HG03280 (cell line): ENCODE measurements at regions not wholly inside any gene's neighbourhood (a gene's known extent, or its start where the extent isn't known, plus 50 kb on each side); places are given as distances from the start of the nearest gene placed in this dataset.

Experiments used
- ATAC-seq: cut with Tn5 transposase; IDR thresholded peaks from one replicate; pipeline ENCODE4 v1.9.1; 2021; ENCODE audit warnings: mild to moderate bottlenecking, moderate library complexity; ENCODE audit not compliant: unreplicated experiment

GRCh38 chr2:220969348-220969747 is 602.8 kb downstream of the EPHA4 start:
- no peak for ATAC-seq

- ATAC-seq = no peak
These were observed 591.0 kb downstream of the EPHA4 start for GRCh38 chr2:220980966-220981675.

GRCh38 chr2:220981926-220982325 is 590.2 kb downstream of the EPHA4 start:
- no peak for ATAC-seq

- no peak for ATAC-seq
These were observed 586.5 kb downstream of the EPHA4 start for GRCh38 chr2:220985561-220985960.

GRCh38 chr2:220987839-220988238 is 584.3 kb downstream of the EPHA4 start:
- ATAC-seq = no peak

- no peak for ATAC-seq
These were observed 580.1 kb downstream of the EPHA4 start for GRCh38 chr2:220991972-220992371.

- ATAC-seq = no peak
These were observed 577.3 kb downstream of the EPHA4 start for GRCh38 chr2:220994846-220995245.

- no peak for ATAC-seq
These were observed 576.5 kb downstream of the EPHA4 start for GRCh38 chr2:220995581-220995980.

GRCh38 chr2:220998156-220998555 is 573.9 kb downstream of the EPHA4 start:
- ATAC-seq = no peak

GRCh38 chr2:220999356-220999755 is 572.7 kb downstream of the EPHA4 start:
- ATAC-seq = no peak

GRCh38 chr2:221001381-221001801 is 570.7 kb downstream of the EPHA4 start:
- no peak for ATAC-seq

- no peak for ATAC-seq
These were observed 569.9 kb downstream of the EPHA4 start for GRCh38 chr2:221002101-221002685.

- ATAC-seq = no peak
These were observed 566.8 kb downstream of the EPHA4 start for GRCh38 chr2:221005338-221005737.

GRCh38 chr2:221006084-221006483 is 566.0 kb downstream of the EPHA4 start:
- no peak for ATAC-seq

- no peak for ATAC-seq
These were observed 555.6 kb downstream of the EPHA4 start for GRCh38 chr2:221016551-221016950.

GRCh38 chr2:221018262-221018661 is 553.8 kb downstream of the EPHA4 start:
- no peak for ATAC-seq

GRCh38 chr2:221019668-221020067 is 552.4 kb downstream of the EPHA4 start:
- no peak for ATAC-seq

- no peak for ATAC-seq
These were observed 549.5 kb downstream of the EPHA4 start for GRCh38 chr2:221022554-221022953.

GRCh38 chr2:221025398-221025797 is 546.7 kb downstream of the EPHA4 start:
- no peak for ATAC-seq

GRCh38 chr2:221034026-221034701 is 537.9 kb downstream of the EPHA4 start:
- no peak for ATAC-seq

- ATAC-seq = no peak
These were observed 537.1 kb downstream of the EPHA4 start for GRCh38 chr2:221034973-221035372.

GRCh38 chr2:221042926-221043325 is 529.2 kb downstream of the EPHA4 start:
- no peak for ATAC-seq
